Testis (tissue), 2 donors: ENCODE measurements at regions not wholly inside any gene's neighbourhood (a gene's known extent, or its start where the extent isn't known, plus 50 kb on each side); places are given as distances from the start of the nearest gene placed in this dataset.

ENCODE experiments used
- DNase-seq: peaks from one replicate; pipeline ENCODE4 v3.0.0-alpha.2; 2019
- H3K27ac ChIP-seq, 2 donors: fragments of 200-600 bp; sonication (generic); one replicate each; pipeline ENCODE4 v1.5.1; 2019
- H3K27me3 ChIP-seq: fragments of 200-600 bp; sonication (generic); one replicate; pipeline ENCODE4 v1.5.1; 2019
- H3K36me3 ChIP-seq: fragments of 200-600 bp; sonication (generic); one replicate; pipeline ENCODE4 v1.5.1; 2017; ENCODE audit warnings: low read depth; ENCODE audit errors: missing control alignments
- H3K4me1 ChIP-seq: fragments of 200-600 bp; sonication (generic); one replicate; pipeline ENCODE4 v1.5.1; 2019
- H3K4me3 ChIP-seq, 2 donors: fragments of 200-600 bp; sonication (generic); one replicate each; pipeline ENCODE4 v1.5.1; 2017 to 2019
- H3K9me3 ChIP-seq: fragments of 200-600 bp; sonication (generic); one replicate; pipeline ENCODE4 v1.5.1; 2017
- POLR2A ChIP-seq: fragments of 450-650 bp; IDR thresholded peaks from one replicate; pipeline ENCODE4 v1.6.1; 2017; ENCODE audit warnings: antibody characterized with exemption, mild to moderate bottlenecking, moderate library complexity
- WGBS, 2 donors: methylation state at CpG; one replicate each; pipeline ENCODE4 v1.1.5; 2018; 5-methylcytosine and 5-hydroxymethylcytosine counted together
- intact Hi-C: fragments of 100-400 bp; cut with DNase I; formaldehyde crosslinking; loops from one replicate; pipeline ENCODE4 v1.15.1; 2023; ENCODE audit warnings: low total_unique reads
- TF ChIP-seq, protein P1 (sequence below), 3 experiments: fragments of 450-650 bp in 2 of 3; fragments of 200-600 bp in 1 of 3; sonication (generic) in 1 of 3; IDR thresholded peaks; one replicate each; pipeline ENCODE4 v1.5.1; 2016 to 2019; ENCODE audit warnings: antibody characterized with exemption in 3 of 3, mild to moderate bottlenecking in 2 of 3, moderate library complexity in 1 of 3

DNA sequence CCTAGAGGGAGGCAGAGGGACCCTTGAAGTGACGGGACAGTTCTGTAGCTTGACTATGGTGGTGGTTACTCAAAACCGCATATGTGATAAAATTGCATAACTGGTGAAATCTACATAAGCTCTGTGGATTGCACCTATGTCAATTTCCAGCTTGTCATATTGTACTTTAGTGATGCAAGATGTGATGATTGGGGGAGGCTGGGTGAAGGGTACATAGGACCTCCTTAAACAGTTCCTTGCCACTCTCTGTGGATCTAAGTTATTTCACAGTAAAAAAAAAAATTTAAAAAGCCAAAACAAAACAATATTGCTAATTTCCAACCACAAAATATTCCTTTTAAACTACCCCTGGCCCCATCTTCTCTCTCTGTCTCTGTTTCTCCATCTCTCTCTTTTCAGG, 472.6 kb upstream of the SULF2 start:
- Histone ChIP-seq H3K4me3 (no peak overlapping the region), H3K36me3 (no peaks in the 10 kb centered on the region), H3K9me3 (no peaks in the 10 kb centered on the region), H3K27me3 (no peaks in the 10 kb centered on the region), H3K27ac (no peak overlapping the region), H3K4me1 (no peaks in the 10 kb centered on the region)
- 93 to 95% methylated on average over 2 of the region's 2 CpGs for WGBS, 2 donors
- intact Hi-C loops, result no loop called here
- no peak for DNase-seq
- TF ChIP-seq POLR2A, result no peak
- TF ChIP-seq, protein P1, sequence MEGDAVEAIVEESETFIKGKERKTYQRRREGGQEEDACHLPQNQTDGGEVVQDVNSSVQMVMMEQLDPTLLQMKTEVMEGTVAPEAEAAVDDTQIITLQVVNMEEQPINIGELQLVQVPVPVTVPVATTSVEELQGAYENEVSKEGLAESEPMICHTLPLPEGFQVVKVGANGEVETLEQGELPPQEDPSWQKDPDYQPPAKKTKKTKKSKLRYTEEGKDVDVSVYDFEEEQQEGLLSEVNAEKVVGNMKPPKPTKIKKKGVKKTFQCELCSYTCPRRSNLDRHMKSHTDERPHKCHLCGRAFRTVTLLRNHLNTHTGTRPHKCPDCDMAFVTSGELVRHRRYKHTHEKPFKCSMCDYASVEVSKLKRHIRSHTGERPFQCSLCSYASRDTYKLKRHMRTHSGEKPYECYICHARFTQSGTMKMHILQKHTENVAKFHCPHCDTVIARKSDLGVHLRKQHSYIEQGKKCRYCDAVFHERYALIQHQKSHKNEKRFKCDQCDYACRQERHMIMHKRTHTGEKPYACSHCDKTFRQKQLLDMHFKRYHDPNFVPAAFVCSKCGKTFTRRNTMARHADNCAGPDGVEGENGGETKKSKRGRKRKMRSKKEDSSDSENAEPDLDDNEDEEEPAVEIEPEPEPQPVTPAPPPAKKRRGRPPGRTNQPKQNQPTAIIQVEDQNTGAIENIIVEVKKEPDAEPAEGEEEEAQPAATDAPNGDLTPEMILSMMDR (IDR thresholded peaks at IDR 0.05), result no peak

DNA sequence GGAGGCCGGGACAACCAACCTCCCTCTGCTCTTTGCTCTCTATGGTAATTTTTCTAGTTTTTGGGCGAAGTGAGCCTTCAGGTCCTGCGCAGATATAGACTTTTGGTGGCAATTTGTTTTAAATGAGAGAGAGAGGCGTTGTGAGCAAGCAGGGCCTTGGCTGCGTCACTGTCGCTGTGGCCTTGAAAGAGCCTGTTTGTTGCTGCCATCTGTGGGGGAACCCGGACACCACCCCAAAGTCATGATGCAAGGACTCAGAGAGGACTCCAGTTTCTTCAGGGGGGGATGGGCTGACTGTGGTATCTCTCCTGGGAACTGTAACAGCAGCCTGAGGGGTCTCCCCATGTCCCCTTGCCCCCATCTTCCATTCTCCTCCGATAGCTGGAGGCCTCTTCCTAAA, 462.7 kb upstream of the SULF2 start:
- Histone ChIP-seq H3K9me3 (no peaks in the 10 kb centered on the region), H3K36me3 (no peaks in the 10 kb centered on the region), H3K4me1 (peaks cover 16% of the 10 kb centered on the region), H3K27ac (no peak overlapping the region), H3K4me3 (no peak overlapping the region), H3K27me3 (no peaks in the 10 kb centered on the region)
- TF ChIP-seq, protein P1 (IDR thresholded peaks at IDR 0.05), result no peak
- TF ChIP-seq POLR2A, result no peak
- 48 to 62% methylated on average over 5 to 8 of the region's 8 CpGs for WGBS, 2 donors
- peak; percentile 60 for DNase-seq
- intact Hi-C loops, result no loop called here

GRCh38 chr20:48246061-48246790, 460.9 kb upstream of the SULF2 start:
- Histone ChIP-seq H3K36me3 (no peaks in the 10 kb centered on the region), H3K9me3 (no peaks in the 10 kb centered on the region), H3K4me1 (peaks cover 16% of the 10 kb centered on the region), H3K4me3 (no peak overlapping the region), H3K27me3 (no peaks in the 10 kb centered on the region), H3K27ac (no peak overlapping the region)
- TF ChIP-seq, protein P1 (IDR thresholded peaks at IDR 0.05), result no peak
- TF ChIP-seq POLR2A, result no peak
- intact Hi-C loops, result no loop called here
- 58 to 63% methylated on average over 9 of the region's 9 CpGs for WGBS, 2 donors
- DNase-seq, result no peak

- H3K27me3 ChIP-seq, result no peaks in the 10 kb centered on the region
- intact Hi-C loops, result no loop called here
- DNase-seq, result no peak
- WGBS, 2 donors, result 92 to 98% methylated on average over 8 of the region's 8 CpGs
- H3K27ac ChIP-seq, result no peak overlapping the region
- peaks cover 9% of the 10 kb centered on the region for H3K4me1 ChIP-seq
- H3K36me3 ChIP-seq, result no peaks in the 10 kb centered on the region
- H3K4me3 ChIP-seq, result no peak overlapping the region
- TF ChIP-seq, protein P1 (IDR thresholded peaks at IDR 0.05), result no peak
- no peak for TF ChIP-seq POLR2A
- H3K9me3 ChIP-seq, result no peaks in the 10 kb centered on the region
Observed at GRCh38 chr20:48242623-48243022, 457.3 kb upstream of the SULF2 start.

DNA sequence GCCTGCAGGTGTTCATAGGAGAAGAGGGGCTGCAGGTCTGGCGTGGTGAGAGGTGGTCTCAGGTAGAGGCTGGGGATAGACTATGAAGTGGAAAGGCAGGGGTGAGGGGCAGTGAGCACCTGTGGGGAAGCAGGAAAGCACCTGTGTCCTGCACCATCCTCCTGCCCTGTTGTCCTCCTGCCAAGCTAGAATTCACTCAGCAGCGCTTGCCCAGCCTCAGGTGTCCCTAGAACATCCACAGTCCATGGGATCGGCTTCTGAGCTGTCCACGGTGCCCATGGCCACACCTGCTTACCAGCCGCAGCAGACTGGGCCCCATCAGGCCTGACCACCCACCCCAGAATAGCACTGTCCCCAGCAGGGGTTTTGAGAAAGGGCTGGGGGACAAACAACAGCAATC, 456.2 kb upstream of the SULF2 start:
- no peaks in the 10 kb centered on the region for H3K4me1 ChIP-seq
- H3K9me3 ChIP-seq, result no peaks in the 10 kb centered on the region
- no peak overlapping the region for H3K4me3 ChIP-seq
- DNase-seq, result no peak
- no peaks in the 10 kb centered on the region for H3K36me3 ChIP-seq
- TF ChIP-seq, protein P1 (IDR thresholded peaks at IDR 0.05), result no peak
- TF ChIP-seq POLR2A, result no peak
- intact Hi-C loops, result no loop called here
- H3K27ac ChIP-seq, result no peak overlapping the region
- WGBS, 2 donors, result 95 to 100% methylated on average over 1 to 5 of the region's 5 CpGs
- no peaks in the 10 kb centered on the region for H3K27me3 ChIP-seq
